Tibial nerve (tissue), 4 donors: ENCODE measurements at regions not wholly inside any gene's neighbourhood (a gene's known extent, or its start where the extent isn't known, plus 50 kb on each side); places are given as distances from the start of the nearest gene placed in this dataset. TPM values are rescaled to one million over a fixed set of nuclear protein-coding genes. Genes with fewer than 3 reads are reported as not detected.

Experiments used
- DNase-seq, 2 donors: peaks; one replicate each; pipeline ENCODE4 v3.0.0-alpha.2; 2019; ENCODE audit warnings: low spot score in 2 of 2
- H3K27ac ChIP-seq, 4 donors: fragments of 200-600 bp; sonication (generic) in 3 of 4; one replicate each; pipeline ENCODE4 v1.5.1; 2017 to 2019; ENCODE audit warnings: mild to moderate bottlenecking in 1 of 4
- H3K27me3 ChIP-seq, 2 donors: fragments of 200-600 bp; sonication (generic) in 1 of 2; one replicate each; pipeline versions ENCODE4 v1.5.1 to v1.6.0; 2017 to 2019
- H3K36me3 ChIP-seq, 3 donors: fragments of 200-600 bp; sonication (generic); one replicate each; pipeline ENCODE4 v1.5.1; 2018 to 2019
- H3K4me1 ChIP-seq, 4 donors: fragments of 200-600 bp; sonication (generic) in 3 of 4; one replicate each; pipeline ENCODE4 v1.5.1; 2017 to 2019
- H3K4me3 ChIP-seq, 4 donors: fragments of 200-600 bp; sonication (generic) in 3 of 4; one replicate each; pipeline ENCODE4 v1.5.1; 2017 to 2019; ENCODE audit warnings: mild to moderate bottlenecking in 1 of 4, moderate library complexity in 1 of 4
- H3K9me3 ChIP-seq, 4 donors: fragments of 200-600 bp; sonication (generic) in 3 of 4; one replicate each; pipeline ENCODE4 v1.5.1; 2017 to 2019
- CTCF ChIP-seq, 5 experiments: fragments of 200-600 bp in 3 of 5; fragments of 450-650 bp in 2 of 5; sonication (generic) in 3 of 5; IDR thresholded peaks; one replicate each; pipeline ENCODE4 v1.5.1; 2016 to 2019; ENCODE audit warnings: antibody characterized with exemption in 5 of 5, mild to moderate bottlenecking in 3 of 5, moderate library complexity in 2 of 5
- EP300 ChIP-seq, 2 donors: sonication (generic); formaldehyde crosslinking; IDR thresholded peaks; one replicate each; pipeline ENCODE4 v1.6.1; 2017; ENCODE audit warnings: antibody characterized with exemption in 2 of 2, mild to moderate bottlenecking in 1 of 2
- POLR2A ChIP-seq, 2 donors: fragments of 450-650 bp; IDR thresholded peaks; one replicate each; pipeline ENCODE4 v1.6.1; 2017; ENCODE audit warnings: antibody characterized with exemption in 2 of 2, mild to moderate bottlenecking in 2 of 2, moderate library complexity in 2 of 2
- WGBS, 2 donors: methylation state at CpG; one replicate each; pipeline ENCODE4 v1.1.5; 2018; 5-methylcytosine and 5-hydroxymethylcytosine counted together
- small RNA-seq: library from RNA; depleted of rRNA; stranded (forward); fragments of <200 nt; gene quantifications from one replicate; pipeline ENCODE3, GENCODE V24; 2016

DNA sequence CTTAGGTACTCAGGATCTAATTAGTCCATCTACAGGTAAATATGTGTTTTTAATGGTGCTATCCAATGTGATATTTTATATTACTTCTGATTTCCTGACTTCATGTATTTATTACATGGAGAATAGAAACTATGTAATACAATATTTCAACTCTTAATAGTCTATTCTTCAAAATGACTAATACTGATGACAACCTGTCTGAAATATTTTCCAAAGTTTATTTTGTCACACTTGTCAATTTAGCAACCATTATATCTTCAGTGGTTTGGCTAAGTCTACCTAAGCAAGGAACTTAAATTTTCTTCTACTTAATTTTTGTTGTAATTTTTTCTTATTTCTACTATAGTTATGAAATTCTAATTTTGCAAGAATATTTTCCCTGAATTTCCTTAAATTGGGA lies 55.0 kb upstream of the CNTN5 start:
- Histone ChIP-seq H3K27ac (no peak overlapping the region), H3K27me3 (no peaks in the 10 kb centered on the region), H3K36me3 (no peaks in the 10 kb centered on the region), H3K4me3 (no peak overlapping the region), H3K9me3 (no peaks in the 10 kb centered on the region), H3K4me1 (no peaks in the 10 kb centered on the region)
- DNase-seq = no peak
- no peak for TF ChIP-seq EP300 (IDR thresholded peaks at IDR 0.05)
- TF ChIP-seq POLR2A (IDR thresholded peaks at IDR 0.05) = no peak
- no peak for TF ChIP-seq CTCF (IDR thresholded peaks at IDR 0.05)

GRCh38 chr11:98967005-98967404 lies 53.7 kb upstream of the CNTN5 start:
- H3K36me3 ChIP-seq = no peaks in the 10 kb centered on the region
- TF ChIP-seq POLR2A (IDR thresholded peaks at IDR 0.05) (no peak), EP300 (IDR thresholded peaks at IDR 0.05) (no peak), CTCF (IDR thresholded peaks at IDR 0.05) (no peak)
- H3K9me3 ChIP-seq = no peaks in the 10 kb centered on the region
- DNase-seq = no peak
- no peak overlapping the region for H3K27ac ChIP-seq
- no peaks in the 10 kb centered on the region for H3K27me3 ChIP-seq
- no peaks in the 10 kb centered on the region for H3K4me1 ChIP-seq
- H3K4me3 ChIP-seq = no peak overlapping the region
- WGBS, 2 donors = 54 to 57% methylated on average over 4 of the region's 4 CpGs

Small RNAs in the stretch of these regions (small RNA-seq; reads per million reads assigned to genes)
- not detected for gene AP003730.1
- not detected for gene RNA5SP346
- not detected for gene RNA5SP347
